Tibial nerve (tissue), 4 donors: ENCODE measurements at regions not wholly inside any gene's neighbourhood (a gene's known extent, or its start where the extent isn't known, plus 50 kb on each side); places are given as distances from the start of the nearest gene placed in this dataset.

Experiments used
- DNase-seq, 2 donors: peaks; one replicate each; pipeline ENCODE4 v3.0.0-alpha.2; 2019; ENCODE audit warnings: low spot score in 2 of 2
- H3K27ac ChIP-seq, 4 donors: fragments of 200-600 bp; sonication (generic) in 3 of 4; one replicate each; pipeline ENCODE4 v1.5.1; 2017 to 2019; ENCODE audit warnings: mild to moderate bottlenecking in 1 of 4
- H3K27me3 ChIP-seq, 2 donors: fragments of 200-600 bp; sonication (generic) in 1 of 2; one replicate each; pipeline versions ENCODE4 v1.5.1 to v1.6.0; 2017 to 2019
- H3K36me3 ChIP-seq, 3 donors: fragments of 200-600 bp; sonication (generic); one replicate each; pipeline ENCODE4 v1.5.1; 2018 to 2019
- H3K4me1 ChIP-seq, 4 donors: fragments of 200-600 bp; sonication (generic) in 3 of 4; one replicate each; pipeline ENCODE4 v1.5.1; 2017 to 2019
- H3K4me3 ChIP-seq, 4 donors: fragments of 200-600 bp; sonication (generic) in 3 of 4; one replicate each; pipeline ENCODE4 v1.5.1; 2017 to 2019; ENCODE audit warnings: mild to moderate bottlenecking in 1 of 4, moderate library complexity in 1 of 4
- H3K9me3 ChIP-seq, 4 donors: fragments of 200-600 bp; sonication (generic) in 3 of 4; one replicate each; pipeline ENCODE4 v1.5.1; 2017 to 2019
- CTCF ChIP-seq, 5 experiments: fragments of 200-600 bp in 3 of 5; fragments of 450-650 bp in 2 of 5; sonication (generic) in 3 of 5; IDR thresholded peaks; one replicate each; pipeline ENCODE4 v1.5.1; 2016 to 2019; ENCODE audit warnings: antibody characterized with exemption in 5 of 5, mild to moderate bottlenecking in 3 of 5, moderate library complexity in 2 of 5
- EP300 ChIP-seq, 2 donors: sonication (generic); formaldehyde crosslinking; IDR thresholded peaks; one replicate each; pipeline ENCODE4 v1.6.1; 2017; ENCODE audit warnings: antibody characterized with exemption in 2 of 2, mild to moderate bottlenecking in 1 of 2
- POLR2A ChIP-seq, 2 donors: fragments of 450-650 bp; IDR thresholded peaks; one replicate each; pipeline ENCODE4 v1.6.1; 2017; ENCODE audit warnings: antibody characterized with exemption in 2 of 2, mild to moderate bottlenecking in 2 of 2, moderate library complexity in 2 of 2
- WGBS, 2 donors: methylation state at CpG; one replicate each; pipeline ENCODE4 v1.1.5; 2018; 5-methylcytosine and 5-hydroxymethylcytosine counted together

GRCh38 chr2:195199864-195200263 is 457.2 kb upstream of the SLC39A10 start:
- H3K4me3 ChIP-seq: no peak overlapping the region
- H3K27me3 ChIP-seq: no peaks in the 10 kb centered on the region
- H3K4me1 ChIP-seq: no peaks in the 10 kb centered on the region
- TF ChIP-seq POLR2A (IDR thresholded peaks at IDR 0.05) (no peak), EP300 (IDR thresholded peaks at IDR 0.05) (no peak), CTCF (IDR thresholded peaks at IDR 0.05) (no peak)
- no peak overlapping the region for H3K27ac ChIP-seq
- no peaks in the 10 kb centered on the region for H3K9me3 ChIP-seq
- no peaks in the 10 kb centered on the region for H3K36me3 ChIP-seq
- DNase-seq: no peak

GRCh38 chr2:195181059-195181705 is 475.8 kb upstream of the SLC39A10 start:
- TF ChIP-seq EP300 (IDR thresholded peaks at IDR 0.05): no peak
- 88 to 91% methylated on average over 1 of the region's 1 CpG for WGBS, 2 donors

GRCh38 chr2:195168369-195168768 is 488.7 kb upstream of the SLC39A10 start:
- Histone ChIP-seq H3K9me3 (no peaks in the 10 kb centered on the region), H3K4me1 (no peaks in the 10 kb centered on the region), H3K27ac (no peak overlapping the region), H3K27me3 (no peaks in the 10 kb centered on the region), H3K36me3 (no peaks in the 10 kb centered on the region), H3K4me3 (no peak overlapping the region)
- no peak for DNase-seq
- no peak for TF ChIP-seq EP300 (IDR thresholded peaks at IDR 0.05)
- no peak for TF ChIP-seq CTCF (IDR thresholded peaks at IDR 0.05)
- TF ChIP-seq POLR2A (IDR thresholded peaks at IDR 0.05): no peak

More at GRCh38 chr2:195181059-195181705, 475.8 kb upstream of the SLC39A10 start:
- H3K36me3 ChIP-seq: no peaks in the 10 kb centered on the region
- H3K4me3 ChIP-seq: no peak overlapping the region
- DNase-seq: no peak
- H3K27me3 ChIP-seq: no peaks in the 10 kb centered on the region
- H3K4me1 ChIP-seq: no peaks in the 10 kb centered on the region
- peaks cover 0 to 2% (median 0%) of the 10 kb centered on the region in 4 donors for H3K9me3 ChIP-seq
- H3K27ac ChIP-seq: no peak overlapping the region

- Histone ChIP-seq H3K36me3 (no peaks in the 10 kb centered on the region), H3K4me1 (no peaks in the 10 kb centered on the region), H3K4me3 (no peak overlapping the region), H3K27ac (no peak overlapping the region), H3K9me3 (no peaks in the 10 kb centered on the region), H3K27me3 (no peaks in the 10 kb centered on the region)
- no peak for DNase-seq
- TF ChIP-seq CTCF (IDR thresholded peaks at IDR 0.05) (no peak), POLR2A (IDR thresholded peaks at IDR 0.05) (no peak), EP300 (IDR thresholded peaks at IDR 0.05) (no peak)
- WGBS, 2 donors: 63 to 71% methylated on average over 2 of the region's 2 CpGs
Observed at GRCh38 chr2:195164930-195165329, 492.1 kb upstream of the SLC39A10 start.

- 36 to 38% methylated on average over 3 of the region's 3 CpGs for WGBS, 2 donors
- no peaks in the 10 kb centered on the region for H3K9me3 ChIP-seq
- no peaks in the 10 kb centered on the region for H3K36me3 ChIP-seq
- TF ChIP-seq POLR2A (IDR thresholded peaks at IDR 0.05): no peak
- TF ChIP-seq CTCF (IDR thresholded peaks at IDR 0.05): no peak
- no peak for TF ChIP-seq EP300 (IDR thresholded peaks at IDR 0.05)
- no peaks in the 10 kb centered on the region for H3K4me1 ChIP-seq
- H3K27me3 ChIP-seq: no peaks in the 10 kb centered on the region
- H3K27ac ChIP-seq: no peak overlapping the region
- no peak for DNase-seq
- no peak overlapping the region for H3K4me3 ChIP-seq
Observed at GRCh38 chr2:195162918-195163317, 494.1 kb upstream of the SLC39A10 start.

GRCh38 chr2:195162194-195162593 is 494.8 kb upstream of the SLC39A10 start:
- no peaks in the 10 kb centered on the region for H3K36me3 ChIP-seq
- no peak for TF ChIP-seq CTCF (IDR thresholded peaks at IDR 0.05)
- no peak for TF ChIP-seq POLR2A (IDR thresholded peaks at IDR 0.05)
- TF ChIP-seq EP300 (IDR thresholded peaks at IDR 0.05): no peak
- H3K27ac ChIP-seq: no peak overlapping the region
- no peaks in the 10 kb centered on the region for H3K4me1 ChIP-seq
- WGBS, 2 donors: 88 to 89% methylated on average over 3 of the region's 3 CpGs
- no peak for DNase-seq
- H3K9me3 ChIP-seq: no peaks in the 10 kb centered on the region
- no peaks in the 10 kb centered on the region for H3K27me3 ChIP-seq
- H3K4me3 ChIP-seq: no peak overlapping the region
